ENCODE measurements at regions not wholly inside any gene's neighbourhood (a gene's known extent, or its start where the extent isn't known, plus 50 kb on each side); places are given as distances from the start of the nearest gene placed in this dataset.

- TF ChIP-seq CTCF (IDR thresholded peaks at IDR 0.05) (no peak), POLR2AphosphoS5 (IDR thresholded peaks at IDR 0.05) (no peak), POLR2A (IDR thresholded peaks at IDR 0.05) (no peak)
These were observed 426.7 kb upstream of the MYT1L start for GRCh38 chr2:2757764-2758163.

All from suprapubic skin (tissue), 4 donors.